ENCODE measurements at regions not wholly inside any gene's neighbourhood (a gene's known extent, or its start where the extent isn't known, plus 50 kb on each side); places are given as distances from the start of the nearest gene placed in this dataset.

- TF ChIP-seq, protein P1, sequence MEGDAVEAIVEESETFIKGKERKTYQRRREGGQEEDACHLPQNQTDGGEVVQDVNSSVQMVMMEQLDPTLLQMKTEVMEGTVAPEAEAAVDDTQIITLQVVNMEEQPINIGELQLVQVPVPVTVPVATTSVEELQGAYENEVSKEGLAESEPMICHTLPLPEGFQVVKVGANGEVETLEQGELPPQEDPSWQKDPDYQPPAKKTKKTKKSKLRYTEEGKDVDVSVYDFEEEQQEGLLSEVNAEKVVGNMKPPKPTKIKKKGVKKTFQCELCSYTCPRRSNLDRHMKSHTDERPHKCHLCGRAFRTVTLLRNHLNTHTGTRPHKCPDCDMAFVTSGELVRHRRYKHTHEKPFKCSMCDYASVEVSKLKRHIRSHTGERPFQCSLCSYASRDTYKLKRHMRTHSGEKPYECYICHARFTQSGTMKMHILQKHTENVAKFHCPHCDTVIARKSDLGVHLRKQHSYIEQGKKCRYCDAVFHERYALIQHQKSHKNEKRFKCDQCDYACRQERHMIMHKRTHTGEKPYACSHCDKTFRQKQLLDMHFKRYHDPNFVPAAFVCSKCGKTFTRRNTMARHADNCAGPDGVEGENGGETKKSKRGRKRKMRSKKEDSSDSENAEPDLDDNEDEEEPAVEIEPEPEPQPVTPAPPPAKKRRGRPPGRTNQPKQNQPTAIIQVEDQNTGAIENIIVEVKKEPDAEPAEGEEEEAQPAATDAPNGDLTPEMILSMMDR (IDR thresholded peaks at IDR 0.05): no peak
- TF ChIP-seq POLR2A (IDR thresholded peaks at IDR 0.05) (no peak), EP300 (IDR thresholded peaks at IDR 0.05) (no peak)
- Histone ChIP-seq H3K4me3 (no peak overlapping the region), H3K27me3 (no peaks in the 10 kb centered on the region), H3K36me3 (no peaks in the 10 kb centered on the region), H3K27ac (no peak overlapping the region), H3K9me3 (no peaks in the 10 kb centered on the region), H3K4me1 (no peaks in the 10 kb centered on the region)
- WGBS, 2 donors: 86 to 100% methylated on average over 3 to 4 of the region's 4 CpGs
- DNase-seq (ENCODE audit: low spot score in 2 of 2): no peak
Measured at GRCh38 chr10:117741524-117741923, 199.0 kb downstream of the EMX2 start.

- Histone ChIP-seq H3K9me3 (no peaks in the 10 kb centered on the region), H3K27me3 (no peaks in the 10 kb centered on the region), H3K4me1 (no peaks in the 10 kb centered on the region), H3K27ac (no peak overlapping the region), H3K36me3 (no peaks in the 10 kb centered on the region), H3K4me3 (no peak overlapping the region)
- 55 to 68% methylated on average over 7 of the region's 7 CpGs for WGBS, 2 donors
- no peak for TF ChIP-seq EP300 (IDR thresholded peaks at IDR 0.05)
- TF ChIP-seq, protein P1 (IDR thresholded peaks at IDR 0.05): no peak
- no peak for TF ChIP-seq POLR2A (IDR thresholded peaks at IDR 0.05)
- DNase-seq (ENCODE audit: low spot score in 2 of 2): no peak
Measured at GRCh38 chr10:117743509-117743908, 201.0 kb downstream of the EMX2 start.

DNA sequence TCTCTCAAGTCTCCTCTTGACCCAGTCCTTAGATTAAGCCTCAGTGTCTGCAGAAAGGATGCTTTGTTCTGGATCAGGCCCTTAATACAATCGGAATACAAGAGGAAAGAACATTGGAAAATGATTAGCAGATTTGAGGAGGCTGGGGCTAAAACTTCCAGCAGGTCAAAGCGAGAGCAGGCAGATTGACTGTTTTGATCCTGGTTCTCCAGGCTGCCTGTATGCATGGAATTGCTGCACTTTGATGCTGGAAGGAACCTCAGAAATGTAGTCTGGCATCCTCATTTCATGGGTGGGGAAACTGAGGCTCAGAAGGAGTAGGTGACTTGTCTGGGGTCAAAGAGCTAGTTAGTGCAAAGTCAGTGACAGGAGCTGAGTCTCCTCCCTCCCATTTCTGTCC lies 202.8 kb downstream of the EMX2 start:
- Histone ChIP-seq H3K4me1 (no peaks in the 10 kb centered on the region), H3K27ac (no peak overlapping the region), H3K27me3 (no peaks in the 10 kb centered on the region), H3K36me3 (no peaks in the 10 kb centered on the region), H3K9me3 (no peaks in the 10 kb centered on the region), H3K4me3 (no peak overlapping the region)
- TF ChIP-seq POLR2A (IDR thresholded peaks at IDR 0.05): no peak
- no peak for TF ChIP-seq EP300 (IDR thresholded peaks at IDR 0.05)
- TF ChIP-seq, protein P1 (IDR thresholded peaks at IDR 0.05): no peak
- no peak for DNase-seq (ENCODE audit: low spot score in 2 of 2)
- WGBS, 2 donors: 41 to 43% methylated on average over 2 of the region's 2 CpGs

DNA sequence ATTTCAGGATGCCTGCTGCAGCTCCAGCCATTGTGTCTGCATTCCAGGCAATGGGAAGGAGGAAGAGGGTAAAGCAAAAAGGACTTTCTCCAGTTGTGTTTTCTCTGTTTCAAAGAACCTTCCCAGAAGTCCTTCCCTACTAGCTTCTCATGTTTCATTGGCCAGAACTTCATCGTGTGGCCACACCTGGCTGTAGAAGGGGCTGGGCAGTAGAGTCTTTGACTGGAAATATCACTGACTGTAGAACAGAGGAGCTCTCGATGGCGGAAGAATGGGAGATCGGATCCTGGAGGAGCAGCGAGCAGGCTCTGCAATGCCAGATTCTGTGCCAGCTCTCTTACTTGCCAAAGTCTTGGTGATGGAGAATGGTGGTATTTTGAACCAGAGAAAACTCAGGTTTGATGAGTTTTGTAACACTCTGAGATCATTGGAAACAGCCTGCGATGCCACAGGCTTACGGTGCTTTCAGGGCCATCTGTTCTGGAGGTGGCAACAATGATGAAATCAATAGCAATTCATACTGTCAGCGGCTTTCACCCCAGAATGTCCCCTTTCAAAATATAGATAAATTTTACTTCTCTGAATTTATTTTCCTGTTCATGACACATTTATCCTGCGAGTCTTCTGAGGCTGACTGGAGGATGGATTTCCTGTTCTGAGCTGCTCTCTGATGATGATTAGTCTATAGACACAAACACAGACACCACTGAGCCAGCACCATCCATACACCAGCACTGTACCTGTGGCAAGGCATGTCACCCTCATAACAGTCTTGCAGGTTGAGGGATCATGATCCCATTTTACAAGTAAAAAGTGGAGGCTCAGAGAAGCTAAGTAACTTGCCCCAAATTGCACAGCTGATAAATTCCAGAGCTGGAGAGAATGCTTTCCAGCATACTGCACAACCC lies 204.2 kb downstream of the EMX2 start:
- TF ChIP-seq POLR2A (IDR thresholded peaks at IDR 0.05) (no peak), EP300 (IDR thresholded peaks at IDR 0.05) (no peak)
- TF ChIP-seq, protein P1 (IDR thresholded peaks at IDR 0.05): no peak
- no peaks in the 10 kb centered on the region for H3K4me1 ChIP-seq
- no peaks in the 10 kb centered on the region for H3K36me3 ChIP-seq
- H3K27ac ChIP-seq: no peak overlapping the region
- no peak overlapping the region for H3K4me3 ChIP-seq
- no peak for DNase-seq (ENCODE audit: low spot score in 2 of 2)
- H3K27me3 ChIP-seq: no peaks in the 10 kb centered on the region
- 85 to 87% methylated on average over 9 of the region's 9 CpGs for WGBS, 2 donors
- no peaks in the 10 kb centered on the region for H3K9me3 ChIP-seq

- Histone ChIP-seq H3K27me3 (no peaks in the 10 kb centered on the region), H3K4me1 (no peaks in the 10 kb centered on the region), H3K36me3 (no peaks in the 10 kb centered on the region), H3K9me3 (no peaks in the 10 kb centered on the region), H3K4me3 (no peak overlapping the region), H3K27ac (no peak overlapping the region)
- TF ChIP-seq POLR2A (IDR thresholded peaks at IDR 0.05) (no peak), EP300 (IDR thresholded peaks at IDR 0.05) (no peak)
- TF ChIP-seq, protein P1 (IDR thresholded peaks at IDR 0.05): no peak
- DNase-seq (ENCODE audit: low spot score in 2 of 2): no peak
- WGBS, 2 donors: 83 to 87% methylated on average over 12 of the region's 12 CpGs
Measured at GRCh38 chr10:117747636-117748035, 205.1 kb downstream of the EMX2 start.
